ENCODE measurements at regions not wholly inside any gene's neighbourhood (a gene's known extent, or its start where the extent isn't known, plus 50 kb on each side); places are given as distances from the start of the nearest gene placed in this dataset.

GRCh38 chr3:11093823-11094340 lies 60.4 kb upstream of the HRH1 start:
- H3K27ac ChIP-seq (ENCODE audit: control insufficient read depth, insufficient read depth, low read length), result no peak overlapping the region
- no peak overlapping the region for H3K4me2 ChIP-seq (ENCODE audit: control insufficient read depth, extremely low read depth, insufficient read depth, low read depth, low read length)
- no peak overlapping the region for H3K4me3 ChIP-seq (ENCODE audit: control insufficient read depth in 2 of 3, extremely low read depth in 1 of 3, insufficient read depth in 2 of 3, low read depth in 1 of 3, low read length in 3 of 3)
- no peaks in the 10 kb centered on the region for H3K79me2 ChIP-seq (ENCODE audit: control insufficient read depth, insufficient read depth, low read length)
- TF ChIP-seq EZH2 (IDR thresholded peaks at IDR 0.05; ENCODE audit: low read length), result no peak
- no peak for TF ChIP-seq CTCF (optimal IDR thresholded peaks at IDR 0.05 in 1 of 3, IDR thresholded peaks at IDR 0.05 in 1 of 3, conservative IDR thresholded peaks at IDR 0.05 in 1 of 3; ENCODE audit: extremely low read depth in 1 of 3, insufficient read depth in 2 of 3, low read length in 3 of 3)
- H3K9ac ChIP-seq (ENCODE audit: control insufficient read depth, extremely low read depth, insufficient read depth, low read length), result no peak overlapping the region
- no peaks in the 10 kb centered on the region for H3K9me1 ChIP-seq (ENCODE audit: control insufficient read depth, extremely low read depth, insufficient read depth, low read length)
- H3K36me3 ChIP-seq (ENCODE audit: control insufficient read depth in 2 of 2, extremely low read depth in 1 of 2, insufficient read depth in 2 of 2, low read length in 2 of 2), result no peaks in the 10 kb centered on the region
- no peaks in the 10 kb centered on the region for H4K20me1 ChIP-seq (ENCODE audit: control insufficient read depth, extremely low read depth, insufficient read depth, low read length)
- DNase-seq (ENCODE audit: low read depth, low spot score), result no peak
- FAIRE-seq, result no peak
- H2AFZ ChIP-seq (ENCODE audit: control insufficient read depth, low read length), result no peak overlapping the region
- H3K4me1 ChIP-seq (ENCODE audit: control insufficient read depth, extremely low read depth, insufficient read depth, low read length), result peaks cover 28% of the 10 kb centered on the region
- dilution Hi-C loops (cut with MboI; ENCODE audit: extremely low pct_ligation_motif_present, low sequenced_read_pairs), result no loop called here
- H3K9me3 ChIP-seq (ENCODE audit: control insufficient read depth, low read depth, low read length), result no peaks in the 10 kb centered on the region
- H3K27me3 ChIP-seq (ENCODE audit: control insufficient read depth, extremely low read depth, insufficient read depth, low read length), result no peaks in the 10 kb centered on the region

GRCh38 chr3:11095932-11096265 lies 58.4 kb upstream of the HRH1 start:
- dilution Hi-C loops (cut with MboI; ENCODE audit: extremely low pct_ligation_motif_present, low sequenced_read_pairs), result no loop called here
- FAIRE-seq (no peak), DNase-seq (ENCODE audit: low read depth, low spot score) (no peak)
- H3K9me3 ChIP-seq (ENCODE audit: control insufficient read depth, low read depth, low read length), result no peaks in the 10 kb centered on the region
- H3K36me3 ChIP-seq (ENCODE audit: control insufficient read depth in 2 of 2, extremely low read depth in 1 of 2, insufficient read depth in 2 of 2, low read length in 2 of 2), result no peaks in the 10 kb centered on the region
- H3K9ac ChIP-seq (ENCODE audit: control insufficient read depth, extremely low read depth, insufficient read depth, low read length), result peak overlapping the region; percentile 77
- no peak overlapping the region for H2AFZ ChIP-seq (ENCODE audit: control insufficient read depth, low read length)
- H3K79me2 ChIP-seq (ENCODE audit: control insufficient read depth, insufficient read depth, low read length), result no peaks in the 10 kb centered on the region
- H3K4me3 ChIP-seq (ENCODE audit: control insufficient read depth in 2 of 3, extremely low read depth in 1 of 3, insufficient read depth in 2 of 3, low read depth in 1 of 3, low read length in 3 of 3), result no peak overlapping the region
- peaks cover 27% of the 10 kb centered on the region for H3K4me1 ChIP-seq (ENCODE audit: control insufficient read depth, extremely low read depth, insufficient read depth, low read length)
- TF ChIP-seq EZH2 (IDR thresholded peaks at IDR 0.05; ENCODE audit: low read length) (no peak), CTCF (optimal IDR thresholded peaks at IDR 0.05 in 1 of 3, IDR thresholded peaks at IDR 0.05 in 1 of 3, conservative IDR thresholded peaks at IDR 0.05 in 1 of 3; ENCODE audit: extremely low read depth in 1 of 3, insufficient read depth in 2 of 3, low read length in 3 of 3) (peak in 2 of 3 experiments; percentile 12 to 32)
- H3K9me1 ChIP-seq (ENCODE audit: control insufficient read depth, extremely low read depth, insufficient read depth, low read length), result no peaks in the 10 kb centered on the region
- no peaks in the 10 kb centered on the region for H3K27me3 ChIP-seq (ENCODE audit: control insufficient read depth, extremely low read depth, insufficient read depth, low read length)
- no peaks in the 10 kb centered on the region for H4K20me1 ChIP-seq (ENCODE audit: control insufficient read depth, extremely low read depth, insufficient read depth, low read length)
- peak overlapping the region; percentile 55 for H3K4me2 ChIP-seq (ENCODE audit: control insufficient read depth, extremely low read depth, insufficient read depth, low read depth, low read length)
- H3K27ac ChIP-seq (ENCODE audit: control insufficient read depth, insufficient read depth, low read length), result peak overlapping the region; percentile 65
